Fibroblast of villous mesenchyme (primary cell): ENCODE measurements at regions not wholly inside any gene's neighbourhood (a gene's known extent, or its start where the extent isn't known, plus 50 kb on each side); places are given as distances from the start of the nearest gene placed in this dataset.
A peak's percentile ranks its signal among the peaks of the same experiment; 100 is the strongest.

Source experiments
- DNase-seq: peaks from one replicate; pipeline ENCODE4 v3.0.0-alpha.2; 2010; ENCODE audit warnings: low read depth
- H3K4me3 ChIP-seq: 2 replicates; pipeline ENCODE4 v1.5.1; 2011; ENCODE audit warnings: low read depth, mild to moderate bottlenecking, low read length
- CTCF ChIP-seq: IDR thresholded peaks from 2 replicates; pipeline ENCODE4 v1.5.1; 2012; ENCODE audit warnings: low read depth, mild to moderate bottlenecking, low read length; ENCODE audit not compliant: insufficient read depth

GRCh38 chr10:83357004-83357403 is 782.3 kb upstream of the GHITM start:
- no peak overlapping the region for H3K4me3 ChIP-seq
- TF ChIP-seq CTCF = no peak
- DNase-seq = no peak

GRCh38 chr10:83357627-83358026 is 781.7 kb upstream of the GHITM start:
- TF ChIP-seq CTCF = no peak
- no peak for DNase-seq
- no peak overlapping the region for H3K4me3 ChIP-seq

GRCh38 chr10:83367036-83367435 is 772.3 kb upstream of the GHITM start:
- no peak for TF ChIP-seq CTCF
- no peak overlapping the region for H3K4me3 ChIP-seq
- DNase-seq = no peak

- no peak for TF ChIP-seq CTCF
- no peak for DNase-seq
- H3K4me3 ChIP-seq = no peak overlapping the region
Observed at GRCh38 chr10:83371696-83372490, 767.4 kb upstream of the GHITM start.

GRCh38 chr10:83372646-83373045 is 766.7 kb upstream of the GHITM start:
- TF ChIP-seq CTCF = no peak
- DNase-seq = no peak
- no peak overlapping the region for H3K4me3 ChIP-seq

- no peak for TF ChIP-seq CTCF
- H3K4me3 ChIP-seq = no peak overlapping the region
- peak; percentile 2 for DNase-seq
Observed at GRCh38 chr10:83373671-83374070, 765.6 kb upstream of the GHITM start.

GRCh38 chr10:83374741-83375140 is 764.6 kb upstream of the GHITM start:
- no peak for DNase-seq
- TF ChIP-seq CTCF = no peak
- H3K4me3 ChIP-seq = no peak overlapping the region
